K562 (cell line): ENCODE measurements at regions not wholly inside any gene's neighbourhood (a gene's known extent, or its start where the extent isn't known, plus 50 kb on each side); places are given as distances from the start of the nearest gene placed in this dataset.

Experiments used
- ATAC-seq: fragments of 200-7000 bp; cut with Tn5 transposase; 3 replicates; pipeline ENCODE4 v1.9.1; 2020; ENCODE audit warnings: moderate library complexity
- BruUV-seq: library from RNA; stranded (reverse); fragments of 400-500 nt; replicated peaks from 2 replicates; lab custom pipeline; 2021; lab: Mats Ljungman, UMichigan
- CTCF ChIA-PET: fragments of 300-600 bp; formaldehyde crosslinking; extraction: SDS; loops from one replicate; lab custom pipeline; 2021; ENCODE audit warnings: low intra/inter-chr PET ratio; lab: Yijun Ruan, JAX
- POLR2A ChIA-PET: fragments of 300-600, 350-650 bp; sonication (Branson Sonifier 250); formaldehyde crosslinking; extraction: SDS; loops from one replicate; lab custom pipeline; 2021; ENCODE audit warnings: antibody characterized with exemption, inconsistent platforms; lab: Yijun Ruan, JAX
- DNase-seq, 4 experiments: peaks; one replicate each; pipeline versions ENCODE4 v3.0.0 to v3.0.0-alpha.2; 2011 to 2018; ENCODE audit warnings: low spot score in 3 of 4, mixed read lengths in 3 of 4; ENCODE audit errors: extremely low read depth in 1 of 4
- FAIRE-seq: peaks from 2 replicates; lab custom pipeline; 2011; peaks lifted over from hg19 to GRCh38; lab: Jason Lieb, UNC
- H2AFZ ChIP-seq: 2 replicates; pipeline ENCODE4 v1.6.0; 2011; ENCODE audit warnings: low read depth, low read length, control low read depth, inconsistent platforms
- H3K27ac ChIP-seq: fragments of 200-600 bp; 3 replicates; pipeline ENCODE4 v1.8.0; 2011; ENCODE audit warnings: low read depth, mild to moderate bottlenecking, control low read depth, inconsistent platforms, low read length, moderate library complexity, mixed read lengths; ENCODE audit errors: extremely low read depth
- H3K27me3 ChIP-seq, 2 experiments: fragments of 300-600 bp in 1 of 2; 2 replicates in 1 of 2; 3 replicates in 1 of 2; pipeline versions ENCODE4 v1.6.0 to v1.8.0; 2011; ENCODE audit warnings: inconsistent platforms in 2 of 2, low read length in 2 of 2, mild to moderate bottlenecking in 1 of 2, mixed read lengths in 1 of 2, moderate library complexity in 1 of 2; ENCODE audit not compliant: control insufficient read depth in 2 of 2, insufficient read depth in 2 of 2
- H3K36me3 ChIP-seq: fragments of 300-600 bp; 3 replicates; pipeline ENCODE4 v1.8.0; 2011; ENCODE audit warnings: mild to moderate bottlenecking, low read length, inconsistent platforms; ENCODE audit not compliant: control insufficient read depth, insufficient read depth
- H3K4me1 ChIP-seq, 2 experiments: fragments of 200-600 bp in 1 of 2; replicated peaks in 1 of 2; 2 replicates in 1 of 2; 3 replicates in 1 of 2; pipeline versions ENCODE4 v1.5.1 to v1.8.0; 2011; ENCODE audit warnings: inconsistent platforms in 2 of 2, low read length in 2 of 2, mild to moderate bottlenecking in 1 of 2, mixed read lengths in 1 of 2, moderate library complexity in 1 of 2; ENCODE audit not compliant: control insufficient read depth in 2 of 2, insufficient read depth in 2 of 2
- H3K4me2 ChIP-seq: 2 replicates; pipeline ENCODE4 v1.6.1; 2011; ENCODE audit warnings: low read length, control low read depth, inconsistent platforms, mixed read lengths; ENCODE audit not compliant: insufficient read depth
- H3K4me3 ChIP-seq: fragments of 200-600 bp; sonication (generic), shearing (Covaris generic); 2 replicates; pipeline ENCODE4 v1.5.1; 2016; ENCODE audit warnings: control low read depth, inconsistent platforms
- H3K79me2 ChIP-seq: fragments of 200-600 bp; 3 replicates; pipeline ENCODE4 v1.8.0; 2011; ENCODE audit warnings: low read length, inconsistent platforms; ENCODE audit not compliant: control insufficient read depth, insufficient read depth
- H3K9ac ChIP-seq, 2 experiments: 2 replicates each; pipeline versions ENCODE4 v1.6.0 to v1.6.1; 2011; ENCODE audit warnings: low read depth in 2 of 2, low read length in 2 of 2, control low read depth in 1 of 2, inconsistent platforms in 1 of 2, mild to moderate bottlenecking in 1 of 2, mixed read lengths in 1 of 2; ENCODE audit not compliant: insufficient read depth in 1 of 2
- H3K9me1 ChIP-seq: one replicate; pipeline ENCODE4 v1.6.0; 2011; ENCODE audit warnings: inconsistent platforms, mild to moderate bottlenecking, low read length, moderate library complexity; ENCODE audit not compliant: control insufficient read depth, insufficient read depth
- H3K9me3 ChIP-seq: replicated peaks from 2 replicates; pipeline ENCODE4 v1.5.1; 2011; ENCODE audit warnings: low read depth, low read length, inconsistent platforms; ENCODE audit not compliant: control insufficient read depth, insufficient read depth
- H4K20me1 ChIP-seq: replicated peaks from 2 replicates; pipeline ENCODE4 v1.6.1; 2011; ENCODE audit warnings: low read length, inconsistent platforms, mixed read lengths; ENCODE audit not compliant: control insufficient read depth, insufficient read depth
- BRF1 ChIP-seq: IDR thresholded peaks from 3 replicates; pipeline ENCODE4 v1.6.1; 2011; ENCODE audit warnings: borderline replicate concordance, mild to moderate bottlenecking; ENCODE audit not compliant: insufficient read length; ENCODE audit errors: extremely low read depth
- FUS ChIP-seq: fragments of 200-400 bp; formaldehyde crosslinking; optimal IDR thresholded peaks from 2 replicates; pipeline ENCODE3; 2017; ENCODE audit warnings: low read depth, low read length
- HCFC1 ChIP-seq: IDR thresholded peaks from 2 replicates; pipeline ENCODE4 v1.6.1; 2012; ENCODE audit warnings: low read depth, low read length, improper control_type of control experiment
- LEF1 ChIP-seq: fragments of 450-650 bp; IDR thresholded peaks from 2 replicates; pipeline ENCODE4 v1.6.1; 2016; ENCODE audit warnings: mild to moderate bottlenecking
- MED1 ChIP-seq: sonication (generic); formaldehyde crosslinking; IDR thresholded peaks from 2 replicates; pipeline ENCODE4 v1.8.1; 2023; ENCODE audit warnings: missing genetic modification reagents, borderline replicate concordance
- MEIS2 ChIP-seq: fragments of 450-650 bp; IDR thresholded peaks from 2 replicates; pipeline ENCODE4 v1.6.1; 2014; ENCODE audit warnings: mild to moderate bottlenecking; ENCODE audit not compliant: partially characterized antibody
- SAFB ChIP-seq: fragments of 200-400 bp; formaldehyde crosslinking; IDR thresholded peaks from 2 replicates; pipeline ENCODE4 v1.6.1; 2017; ENCODE audit warnings: low read depth, low read length, borderline replicate concordance
- SREBF1 ChIP-seq: fragments of 150-350 bp; IDR thresholded peaks from 2 replicates; pipeline ENCODE4 v1.6.1; 2014; ENCODE audit warnings: antibody characterized with exemption, low read depth, low read length, borderline replicate concordance
- TAF7 ChIP-seq: fragments of 450-650 bp; IDR thresholded peaks from 2 replicates; pipeline ENCODE4 v1.6.1; 2016; ENCODE audit warnings: missing genetic modification characterization, missing compliant biosample characterization
- WGBS: fragments of 100-300 bp; shearing (Covaris generic); methylation state at CpG from one replicate; pipeline ENCODE4 v1.1.6; 2016; ENCODE audit warnings: low coverage, mixed read lengths; ENCODE audit not compliant: insufficient coverage; ENCODE audit errors: missing lambda C conversion rate; 5-methylcytosine and 5-hydroxymethylcytosine counted together
- in situ Hi-C: fragments of 300-500 bp; cut with MboI; formaldehyde crosslinking; loops from 4 replicates; pipeline ENCODE4 v1.15.0; 2018; ENCODE audit warnings: inconsistent platforms, mixed read lengths
- intact Hi-C: fragments of 100-400 bp; cut with micrococcal nuclease; formaldehyde crosslinking; loops from 2 replicates; pipeline ENCODE4 v1.14.2; 2022
- TF ChIP-seq, protein P1 (sequence below), 2 experiments: fragments of 450-650 bp in 1 of 2; IDR thresholded peaks; 2 replicates each; pipeline ENCODE4 v1.6.1; 2011 to 2017; ENCODE audit warnings: low read depth in 2 of 2, antibody characterized with exemption in 1 of 2, borderline replicate concordance in 1 of 2, low read length in 1 of 2, mild to moderate bottlenecking in 1 of 2, mixed read lengths in 1 of 2; ENCODE audit not compliant: control insufficient read depth in 1 of 2
- TF ChIP-seq, protein P2 (sequence below): fragments of 450-650 bp; IDR thresholded peaks from 2 replicates; pipeline ENCODE4 v1.6.1; 2016; ENCODE audit warnings: low read depth

DNA sequence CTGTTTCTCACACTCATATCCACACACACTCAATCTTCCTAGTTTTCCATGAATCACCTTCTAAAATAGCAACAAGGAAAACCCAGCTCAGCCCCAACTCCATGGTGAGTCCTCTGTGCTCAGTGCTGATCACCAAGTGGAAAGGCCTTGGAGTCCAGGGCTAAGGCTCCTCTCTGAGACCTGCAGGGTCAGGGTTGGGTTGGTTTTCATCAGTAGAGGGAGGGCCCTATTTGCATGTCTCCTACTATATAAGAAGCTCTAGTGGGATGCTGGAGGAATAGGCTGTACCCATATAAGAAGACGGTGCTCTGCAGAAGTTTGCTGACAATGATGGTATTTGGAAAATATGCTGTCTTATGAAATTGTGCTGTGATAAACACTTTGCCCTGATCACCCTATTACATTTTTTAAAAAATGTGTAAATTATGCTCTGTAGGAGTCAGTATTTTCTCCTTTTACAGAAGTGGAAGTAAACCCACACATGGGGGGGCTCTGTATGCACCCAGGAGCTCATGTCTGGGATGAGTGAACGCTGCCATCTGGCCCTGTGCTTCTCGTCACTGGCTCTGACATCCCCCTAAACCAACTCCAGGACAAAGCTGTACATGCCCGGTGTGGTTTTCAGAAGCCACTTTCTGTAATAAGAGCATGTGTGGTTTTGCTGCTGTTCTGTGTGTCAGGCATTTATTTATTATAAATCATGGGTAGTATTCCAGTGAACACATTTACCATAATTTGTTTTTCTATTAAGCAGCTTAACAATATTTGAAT is 536.3 kb downstream of the TMEM121 start:
- ATAC-seq (no peak), FAIRE-seq (no peak), DNase-seq (no peak)
- Histone ChIP-seq H3K4me3 (no peak overlapping the region), H3K9ac (no peak overlapping the region), H3K4me1 (no peaks in the 10 kb centered on the region), H2AFZ (no peak overlapping the region), H3K27ac (no peak overlapping the region), H3K27me3 (no peaks in the 10 kb centered on the region), H3K9me3 (no peaks in the 10 kb centered on the region), H3K4me2 (no peak overlapping the region), H3K79me2 (no peaks in the 10 kb centered on the region), H4K20me1 (no peaks in the 10 kb centered on the region), H3K36me3 (no peaks in the 10 kb centered on the region), H3K9me1 (no peaks in the 10 kb centered on the region)
- CTCF ChIA-PET, result no interaction called here
- POLR2A ChIA-PET, result no interaction called here
- WGBS, result 0% methylated on average over 4 of the region's 4 CpGs
- intact Hi-C loops, result no loop called here
- BruUV-seq, result no TSS peak
- in situ Hi-C loops, result no loop called here
- no peak for TF ChIP-seq MED1
- TF ChIP-seq TAF7 (tag), result no peak
- TF ChIP-seq, protein P1, sequence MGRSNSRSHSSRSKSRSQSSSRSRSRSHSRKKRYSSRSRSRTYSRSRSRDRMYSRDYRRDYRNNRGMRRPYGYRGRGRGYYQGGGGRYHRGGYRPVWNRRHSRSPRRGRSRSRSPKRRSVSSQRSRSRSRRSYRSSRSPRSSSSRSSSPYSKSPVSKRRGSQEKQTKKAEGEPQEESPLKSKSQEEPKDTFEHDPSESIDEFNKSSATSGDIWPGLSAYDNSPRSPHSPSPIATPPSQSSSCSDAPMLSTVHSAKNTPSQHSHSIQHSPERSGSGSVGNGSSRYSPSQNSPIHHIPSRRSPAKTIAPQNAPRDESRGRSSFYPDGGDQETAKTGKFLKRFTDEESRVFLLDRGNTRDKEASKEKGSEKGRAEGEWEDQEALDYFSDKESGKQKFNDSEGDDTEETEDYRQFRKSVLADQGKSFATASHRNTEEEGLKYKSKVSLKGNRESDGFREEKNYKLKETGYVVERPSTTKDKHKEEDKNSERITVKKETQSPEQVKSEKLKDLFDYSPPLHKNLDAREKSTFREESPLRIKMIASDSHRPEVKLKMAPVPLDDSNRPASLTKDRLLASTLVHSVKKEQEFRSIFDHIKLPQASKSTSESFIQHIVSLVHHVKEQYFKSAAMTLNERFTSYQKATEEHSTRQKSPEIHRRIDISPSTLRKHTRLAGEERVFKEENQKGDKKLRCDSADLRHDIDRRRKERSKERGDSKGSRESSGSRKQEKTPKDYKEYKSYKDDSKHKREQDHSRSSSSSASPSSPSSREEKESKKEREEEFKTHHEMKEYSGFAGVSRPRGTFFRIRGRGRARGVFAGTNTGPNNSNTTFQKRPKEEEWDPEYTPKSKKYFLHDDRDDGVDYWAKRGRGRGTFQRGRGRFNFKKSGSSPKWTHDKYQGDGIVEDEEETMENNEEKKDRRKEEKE (IDR thresholded peaks at IDR 0.05; ENCODE audit: borderline replicate concordance in 1 of 2, control insufficient read depth in 1 of 2, low read depth in 2 of 2, low read length in 1 of 2), result no peak
- no peak for TF ChIP-seq MEIS2
- TF ChIP-seq HCFC1, result no peak
- TF ChIP-seq FUS, result no peak
- TF ChIP-seq, protein P2, sequence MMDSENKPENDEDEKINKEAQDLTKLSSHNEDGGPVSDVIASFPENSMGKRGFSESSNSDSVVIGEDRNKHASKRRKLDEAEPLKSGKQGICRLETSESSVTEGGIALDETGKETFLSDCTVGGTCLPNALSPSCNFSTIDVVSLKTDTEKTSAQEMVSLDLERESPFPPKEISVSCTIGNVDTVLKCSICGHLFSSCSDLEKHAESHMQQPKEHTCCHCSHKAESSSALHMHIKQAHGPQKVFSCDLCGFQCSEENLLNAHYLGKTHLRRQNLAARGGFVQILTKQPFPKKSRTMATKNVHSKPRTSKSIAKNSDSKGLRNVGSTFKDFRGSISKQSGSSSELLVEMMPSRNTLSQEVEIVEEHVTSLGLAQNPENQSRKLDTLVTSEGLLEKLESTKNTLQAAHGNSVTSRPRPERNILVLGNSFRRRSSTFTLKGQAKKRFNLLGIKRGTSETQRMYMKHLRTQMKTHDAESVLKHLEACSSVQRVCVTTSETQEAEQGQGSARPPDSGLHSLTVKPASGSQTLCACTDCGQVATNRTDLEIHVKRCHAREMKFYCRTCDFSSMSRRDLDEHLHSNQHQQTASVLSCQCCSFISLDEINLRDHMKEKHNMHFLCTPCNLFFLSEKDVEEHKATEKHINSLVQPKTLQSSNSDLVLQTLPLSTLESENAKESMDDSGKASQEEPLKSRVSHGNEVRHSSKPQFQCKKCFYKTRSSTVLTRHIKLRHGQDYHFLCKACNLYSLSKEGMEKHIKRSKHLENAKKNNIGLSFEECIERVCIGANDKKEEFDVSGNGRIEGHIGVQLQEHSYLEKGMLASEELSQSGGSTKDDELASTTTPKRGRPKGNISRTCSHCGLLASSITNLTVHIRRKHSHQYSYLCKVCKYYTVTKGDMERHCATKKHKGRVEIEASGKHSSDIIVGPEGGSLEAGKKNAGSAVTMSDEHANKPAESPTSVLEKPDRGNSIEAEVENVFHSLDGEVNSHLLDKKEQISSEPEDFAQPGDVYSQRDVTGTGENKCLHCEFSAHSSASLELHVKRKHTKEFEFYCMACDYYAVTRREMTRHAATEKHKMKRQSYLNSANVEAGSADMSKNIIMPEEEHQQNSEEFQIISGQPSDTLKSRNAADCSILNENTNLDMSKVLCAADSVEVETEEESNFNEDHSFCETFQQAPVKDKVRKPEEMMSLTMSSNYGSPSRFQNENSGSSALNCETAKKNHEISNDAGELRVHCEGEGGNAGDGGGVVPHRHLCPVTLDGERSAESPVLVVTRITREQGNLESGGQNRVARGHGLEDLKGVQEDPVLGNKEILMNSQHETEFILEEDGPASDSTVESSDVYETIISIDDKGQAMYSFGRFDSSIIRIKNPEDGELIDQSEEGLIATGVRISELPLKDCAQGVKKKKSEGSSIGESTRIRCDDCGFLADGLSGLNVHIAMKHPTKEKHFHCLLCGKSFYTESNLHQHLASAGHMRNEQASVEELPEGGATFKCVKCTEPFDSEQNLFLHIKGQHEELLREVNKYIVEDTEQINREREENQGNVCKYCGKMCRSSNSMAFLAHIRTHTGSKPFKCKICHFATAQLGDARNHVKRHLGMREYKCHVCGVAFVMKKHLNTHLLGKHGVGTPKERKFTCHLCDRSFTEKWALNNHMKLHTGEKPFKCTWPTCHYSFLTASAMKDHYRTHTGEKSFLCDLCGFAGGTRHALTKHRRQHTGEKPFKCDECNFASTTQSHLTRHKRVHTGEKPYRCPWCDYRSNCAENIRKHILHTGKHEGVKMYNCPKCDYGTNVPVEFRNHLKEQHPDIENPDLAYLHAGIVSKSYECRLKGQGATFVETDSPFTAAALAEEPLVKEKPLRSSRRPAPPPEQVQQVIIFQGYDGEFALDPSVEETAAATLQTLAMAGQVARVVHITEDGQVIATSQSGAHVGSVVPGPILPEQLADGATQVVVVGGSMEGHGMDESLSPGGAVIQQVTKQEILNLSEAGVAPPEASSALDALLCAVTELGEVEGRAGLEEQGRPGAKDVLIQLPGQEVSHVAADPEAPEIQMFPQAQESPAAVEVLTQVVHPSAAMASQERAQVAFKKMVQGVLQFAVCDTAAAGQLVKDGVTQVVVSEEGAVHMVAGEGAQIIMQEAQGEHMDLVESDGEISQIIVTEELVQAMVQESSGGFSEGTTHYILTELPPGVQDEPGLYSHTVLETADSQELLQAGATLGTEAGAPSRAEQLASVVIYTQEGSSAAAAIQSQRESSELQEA, result no peak
- TF ChIP-seq SAFB, result no peak
- TF ChIP-seq BRF1, result no peak
- TF ChIP-seq SREBF1, result no peak
- TF ChIP-seq LEF1, result no peak
